ENCODE measurements at regions not wholly inside any gene's neighbourhood (a gene's known extent, or its start where the extent isn't known, plus 50 kb on each side); places are given as distances from the start of the nearest gene placed in this dataset.

GRCh38 chr4:10837151-10837550, 152.6 kb upstream of the CLNK start:
- TF ChIP-seq CTCF (IDR thresholded peaks at IDR 0.05 in 4 of 5, conservative IDR thresholded peaks at IDR 0.05 in 1 of 5) (no peak), POLR2A (IDR thresholded peaks at IDR 0.05) (no peak)

Data from gastrocnemius medialis (tissue), 4 donors.